Activated B cell treated with CpG ODN at 0.5 μM for 24 hours (primary cell): ENCODE measurements at regions not wholly inside any gene's neighbourhood (a gene's known extent, or its start where the extent isn't known, plus 50 kb on each side); places are given as distances from the start of the nearest gene placed in this dataset.
A peak's percentile ranks its signal among the peaks of the same experiment; 100 is the strongest.

Experiments used
- ATAC-seq: fragments of 200-7000 bp; cut with Tn5 transposase; one replicate; pipeline ENCODE4 v1.10.0; 2021; ENCODE audit warnings: low read depth, mild to moderate bottlenecking, moderate library complexity
- CTCF ChIA-PET: fragments of 350-600 bp; sonication (Branson Sonifier 250); formaldehyde crosslinking; loops from one replicate; lab custom pipeline; 2021; ENCODE audit warnings: antibody characterized with exemption; lab: Charles Lee
- POLR2A ChIA-PET: fragments of 350-600 bp; sonication (Branson Sonifier 250); formaldehyde crosslinking; loops from one replicate; lab custom pipeline; 2021; ENCODE audit warnings: antibody characterized with exemption; lab: Charles Lee
- DNase-seq: peaks from one replicate; pipeline ENCODE4 v3.0.0; 2022
- H3K27ac Mint-ChIP-seq: one replicate; pipeline ENCODE4 v1.8.0; 2020; ENCODE audit warnings: mixed read lengths
- H3K27me3 Mint-ChIP-seq: one replicate; pipeline ENCODE4 v1.8.0; 2021; ENCODE audit warnings: mixed read lengths
- H3K36me3 Mint-ChIP-seq: one replicate; pipeline ENCODE4 v1.8.0; 2021; ENCODE audit warnings: low read depth, mixed read lengths
- H3K4me1 Mint-ChIP-seq: one replicate; pipeline ENCODE4 v1.8.0; 2021; ENCODE audit warnings: mixed read lengths
- H3K4me3 Mint-ChIP-seq: one replicate; pipeline ENCODE4 v1.8.0; 2020; ENCODE audit warnings: mild to moderate bottlenecking, mixed read lengths
- H3K9me3 Mint-ChIP-seq: one replicate; pipeline ENCODE4 v1.8.0; 2020; ENCODE audit warnings: mixed read lengths
- intact Hi-C: fragments of 100-400 bp; cut with micrococcal nuclease; formaldehyde crosslinking; loops from one replicate; pipeline ENCODE4 v1.15.1; 2024
- TF ChIP-seq, protein P1 (sequence below): fragments of 200-600 bp; IDR thresholded peaks from one replicate; pipeline ENCODE4 v1.8.0; 2022; ENCODE audit warnings: antibody characterized with exemption, mild to moderate bottlenecking

DNA sequence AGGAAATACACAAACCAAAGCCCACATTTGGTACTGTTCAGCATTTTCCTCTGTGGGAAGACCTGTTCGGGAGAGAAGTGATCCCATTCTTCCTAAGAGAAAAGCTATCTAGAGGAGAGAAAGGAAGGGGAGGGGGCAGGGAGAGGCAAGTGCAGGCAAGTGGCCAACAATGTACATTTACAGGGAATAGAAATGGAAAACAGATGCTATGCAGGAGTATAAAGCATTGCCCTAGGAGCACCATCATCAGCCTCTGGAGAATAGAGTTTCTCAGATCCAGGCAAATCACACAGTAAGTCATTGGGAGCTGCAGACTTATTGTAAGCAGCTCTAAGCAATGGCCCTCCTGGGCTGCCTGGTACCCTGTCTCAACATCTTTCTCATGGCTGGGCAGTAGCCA is 424.4 kb upstream of the AUTS2 start:
- Mint-ChIP-seq H3K4me3 (no peak overlapping the region), H3K27me3 (peaks cover 4% of the 10 kb centered on the region), H3K36me3 (no peaks in the 10 kb centered on the region), H3K4me1 (no peaks in the 10 kb centered on the region), H3K9me3 (peaks cover 3% of the 10 kb centered on the region), H3K27ac (no peak overlapping the region)
- CTCF ChIA-PET = no interaction called here
- POLR2A ChIA-PET = no interaction called here
- intact Hi-C loops = no loop called here
- ATAC-seq = no peak
- DNase-seq = no peak
- TF ChIP-seq, protein P1, sequence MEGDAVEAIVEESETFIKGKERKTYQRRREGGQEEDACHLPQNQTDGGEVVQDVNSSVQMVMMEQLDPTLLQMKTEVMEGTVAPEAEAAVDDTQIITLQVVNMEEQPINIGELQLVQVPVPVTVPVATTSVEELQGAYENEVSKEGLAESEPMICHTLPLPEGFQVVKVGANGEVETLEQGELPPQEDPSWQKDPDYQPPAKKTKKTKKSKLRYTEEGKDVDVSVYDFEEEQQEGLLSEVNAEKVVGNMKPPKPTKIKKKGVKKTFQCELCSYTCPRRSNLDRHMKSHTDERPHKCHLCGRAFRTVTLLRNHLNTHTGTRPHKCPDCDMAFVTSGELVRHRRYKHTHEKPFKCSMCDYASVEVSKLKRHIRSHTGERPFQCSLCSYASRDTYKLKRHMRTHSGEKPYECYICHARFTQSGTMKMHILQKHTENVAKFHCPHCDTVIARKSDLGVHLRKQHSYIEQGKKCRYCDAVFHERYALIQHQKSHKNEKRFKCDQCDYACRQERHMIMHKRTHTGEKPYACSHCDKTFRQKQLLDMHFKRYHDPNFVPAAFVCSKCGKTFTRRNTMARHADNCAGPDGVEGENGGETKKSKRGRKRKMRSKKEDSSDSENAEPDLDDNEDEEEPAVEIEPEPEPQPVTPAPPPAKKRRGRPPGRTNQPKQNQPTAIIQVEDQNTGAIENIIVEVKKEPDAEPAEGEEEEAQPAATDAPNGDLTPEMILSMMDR = no peak

DNA sequence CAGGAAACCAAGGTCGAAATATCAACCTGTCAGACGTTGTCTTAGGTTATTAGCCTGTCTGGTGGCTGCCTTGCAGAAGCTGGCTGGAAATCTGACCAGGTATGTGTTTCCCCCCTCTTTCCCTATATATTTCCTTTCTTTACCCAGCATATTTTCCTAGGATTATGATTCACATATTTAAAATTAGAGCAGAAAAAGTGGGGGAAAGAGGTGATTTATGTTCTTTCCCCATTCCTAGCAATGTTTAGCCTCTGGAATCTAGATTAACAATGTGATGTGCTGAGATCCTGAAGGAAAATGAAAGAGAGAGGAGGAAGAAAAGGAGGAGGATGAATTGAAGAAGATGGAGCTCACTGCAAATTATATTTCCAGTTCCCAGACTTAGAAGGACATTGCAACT is 421.4 kb upstream of the AUTS2 start:
- intact Hi-C loops = no loop called here
- H3K27ac Mint-ChIP-seq = no peak overlapping the region
- DNase-seq (no peak), ATAC-seq (no peak)
- peaks cover 3% of the 10 kb centered on the region for H3K9me3 Mint-ChIP-seq
- ChIA-PET POLR2A (no interaction called here), CTCF (no interaction called here)
- H3K4me1 Mint-ChIP-seq = peaks cover 16% of the 10 kb centered on the region
- no peaks in the 10 kb centered on the region for H3K36me3 Mint-ChIP-seq
- H3K4me3 Mint-ChIP-seq = no peak overlapping the region
- peaks cover 3% of the 10 kb centered on the region for H3K27me3 Mint-ChIP-seq
- TF ChIP-seq, protein P1 = no peak

DNA sequence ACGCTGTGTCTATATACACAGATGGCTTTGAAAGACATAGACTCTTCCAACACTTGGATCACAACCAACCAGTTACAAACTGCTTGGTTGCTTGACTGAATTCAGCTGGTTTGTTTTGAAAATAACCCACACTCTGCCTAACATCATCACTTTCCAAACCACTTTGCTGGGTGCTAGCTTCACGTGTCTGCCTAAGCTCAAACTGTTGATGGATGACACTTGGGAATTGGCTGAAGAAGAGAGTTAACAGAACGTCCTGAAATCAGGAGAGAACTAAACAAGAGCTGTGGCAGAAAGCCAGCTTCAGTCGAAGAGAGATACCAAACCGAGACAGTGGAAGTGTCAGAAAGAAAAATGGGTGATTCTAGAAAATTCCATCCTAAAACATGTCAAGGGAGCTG is 420.8 kb upstream of the AUTS2 start:
- H3K27me3 Mint-ChIP-seq = peaks cover 2% of the 10 kb centered on the region
- peaks cover 4% of the 10 kb centered on the region for H3K9me3 Mint-ChIP-seq
- H3K4me3 Mint-ChIP-seq = no peak overlapping the region
- peaks cover 20% of the 10 kb centered on the region for H3K4me1 Mint-ChIP-seq
- no peaks in the 10 kb centered on the region for H3K36me3 Mint-ChIP-seq
- ATAC-seq = no peak
- TF ChIP-seq, protein P1 = no peak
- ChIA-PET CTCF (no interaction called here), POLR2A (no interaction called here)
- intact Hi-C loops = no loop called here
- H3K27ac Mint-ChIP-seq = no peak overlapping the region
- DNase-seq = no peak

DNA sequence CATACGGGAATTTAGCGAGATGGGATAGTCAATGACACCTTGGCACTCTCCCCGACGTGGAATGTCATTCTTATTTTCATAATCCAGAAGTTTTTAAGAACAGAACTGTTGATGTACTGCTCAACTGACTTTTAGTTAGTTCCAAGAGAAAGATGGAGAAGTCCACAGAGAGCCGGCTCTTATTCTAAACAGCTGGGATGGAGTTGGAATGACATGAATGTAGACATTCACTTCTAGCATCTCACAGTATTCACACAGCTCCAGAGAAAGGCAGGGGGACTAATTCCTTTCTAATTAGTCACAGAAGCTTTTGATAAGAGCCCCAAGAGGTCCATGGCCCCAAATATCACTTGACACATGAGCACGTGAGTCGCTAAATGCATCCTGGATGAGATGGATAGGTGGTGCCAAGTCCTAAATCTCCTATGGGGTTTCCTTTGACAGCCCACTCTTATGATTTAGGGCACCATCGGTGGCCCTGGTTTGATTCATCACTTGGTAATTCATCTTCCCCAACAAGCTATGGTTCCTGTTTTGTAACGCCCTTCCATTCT is 420.3 kb upstream of the AUTS2 start:
- Mint-ChIP-seq H3K36me3 (no peaks in the 10 kb centered on the region), H3K4me3 (no peak overlapping the region), H3K27me3 (peaks cover 2% of the 10 kb centered on the region), H3K4me1 (peaks cover 25% of the 10 kb centered on the region), H3K27ac (no peak overlapping the region), H3K9me3 (peaks cover 7% of the 10 kb centered on the region)
- no peak for DNase-seq
- ChIA-PET POLR2A (no interaction called here), CTCF (no interaction called here)
- TF ChIP-seq, protein P1 = no peak
- intact Hi-C loops = no loop called here
- ATAC-seq = no peak

DNA sequence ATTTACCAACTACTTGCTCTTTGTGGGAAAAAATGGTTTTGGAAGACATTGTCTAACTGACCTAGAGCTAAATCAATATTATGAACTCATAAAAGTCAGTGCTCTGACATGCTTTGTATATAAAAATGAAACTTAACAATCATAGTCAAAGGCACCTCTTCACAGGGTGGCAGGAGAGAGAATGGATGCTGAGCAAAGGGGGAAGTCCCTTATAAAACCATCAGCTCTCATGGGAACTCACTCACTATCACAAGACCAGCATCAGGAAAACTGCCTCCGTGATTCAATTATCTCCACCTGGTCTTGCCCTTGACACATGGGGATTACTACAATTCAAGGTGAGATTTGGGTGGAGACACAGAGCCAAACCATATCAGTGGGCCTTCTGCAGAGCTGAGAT is 417.6 kb upstream of the AUTS2 start:
- CTCF ChIA-PET = no interaction called here

More for the DNA sequence above, 417.6 kb upstream of the AUTS2 start:
- Mint-ChIP-seq H3K9me3 (peaks cover 7% of the 10 kb centered on the region), H3K27ac (no peak overlapping the region), H3K4me3 (no peak overlapping the region), H3K4me1 (peaks cover 47% of the 10 kb centered on the region), H3K27me3 (peaks cover 2% of the 10 kb centered on the region), H3K36me3 (no peaks in the 10 kb centered on the region)
- intact Hi-C loops = no loop called here
- POLR2A ChIA-PET = interaction anchor here (1.8 kb wide), 1 partner anchor 28 kb away, joined by 4 read pairs; no protein-coding TSS in a partner anchor
- TF ChIP-seq, protein P1 = no peak
- DNase-seq (no peak), ATAC-seq (peak; percentile 60)
